Natural killer cell (primary cell): ENCODE measurements at regions not wholly inside any gene's neighbourhood (a gene's known extent, or its start where the extent isn't known, plus 50 kb on each side); places are given as distances from the start of the nearest gene placed in this dataset.

Experiments used
- ATAC-seq, 3 donors: fragments of 150-1000 bp in 2 of 3; fragments of 200-7000 bp in 1 of 3; cut with Tn5 transposase; 1 replicate in 1 of 3; 2 replicates in 2 of 3; pipeline ENCODE4 v1.10.0; 2021; ENCODE audit warnings: mild to moderate bottlenecking in 2 of 3, moderate library complexity in 2 of 3
- DNase-seq, 2 donors: peaks; one replicate each; pipeline versions ENCODE4 v3.0.0 to v3.0.0-alpha.2; 2013 to 2021; ENCODE audit warnings: mixed read lengths in 1 of 2
- H3K27ac ChIP-seq: one replicate; pipeline ENCODE4 v1.5.1; 2013; ENCODE audit warnings: mild to moderate bottlenecking, low read length
- H3K27me3 ChIP-seq: one replicate; pipeline ENCODE4 v1.6.1; 2013; ENCODE audit warnings: low read length; ENCODE audit not compliant: control insufficient read depth, insufficient read depth
- H3K36me3 ChIP-seq: one replicate; pipeline ENCODE4 v1.6.1; 2013; ENCODE audit warnings: low read length; ENCODE audit not compliant: control insufficient read depth, insufficient read depth
- H3K4me1 ChIP-seq: one replicate; pipeline ENCODE4 v1.6.1; 2013; ENCODE audit warnings: low read length; ENCODE audit not compliant: control insufficient read depth, insufficient read depth
- H3K4me3 ChIP-seq: one replicate; pipeline ENCODE4 v1.5.1; 2013; ENCODE audit warnings: low read length
- H3K9me3 ChIP-seq: one replicate; pipeline ENCODE4 v1.6.1; 2013; ENCODE audit warnings: low read length; ENCODE audit not compliant: control insufficient read depth, insufficient read depth
- H3K27ac Mint-ChIP-seq, 2 donors: one replicate each; pipeline ENCODE4 v1.8.0; 2022; ENCODE audit warnings: mild to moderate bottlenecking in 2 of 2, mixed read lengths in 2 of 2, moderate library complexity in 1 of 2
- H3K27me3 Mint-ChIP-seq, 2 donors: one replicate each; pipeline ENCODE4 v1.8.0; 2022; ENCODE audit warnings: low read depth in 2 of 2, mixed read lengths in 2 of 2
- H3K36me3 Mint-ChIP-seq: one replicate; pipeline ENCODE4 v1.8.0; 2022; ENCODE audit warnings: mixed read lengths
- H3K4me1 Mint-ChIP-seq, 2 donors: one replicate each; pipeline ENCODE4 v1.8.0; 2022; ENCODE audit warnings: mixed read lengths in 2 of 2
- H3K4me3 Mint-ChIP-seq: one replicate; pipeline ENCODE4 v1.8.0; 2022; ENCODE audit warnings: mild to moderate bottlenecking, moderate library complexity, mixed read lengths
- H3K9me3 Mint-ChIP-seq, 2 donors: one replicate each; pipeline ENCODE4 v1.8.0; 2022; ENCODE audit warnings: mixed read lengths in 2 of 2
- CTCF ChIP-seq: fragments of 200-600 bp; IDR thresholded peaks from one replicate; pipeline ENCODE4 v1.8.0; 2022; ENCODE audit warnings: antibody characterized with exemption
- WGBS: methylation state at CpG from one replicate; pipeline ENCODE4 v1.1.7; 2013; ENCODE audit warnings: missing lambda C conversion rate; ENCODE audit not compliant: insufficient coverage; 5-methylcytosine and 5-hydroxymethylcytosine counted together
- intact Hi-C: fragments of 100-400 bp; cut with micrococcal nuclease; formaldehyde crosslinking; loops from one replicate; pipeline ENCODE4 v1.14.2; 2022

- TF ChIP-seq CTCF: no peak
- H3K9me3 Mint-ChIP-seq: no peaks in the 10 kb centered on the region
- Histone ChIP-seq H3K27me3 (no peaks in the 10 kb centered on the region), H3K4me3 (no peak overlapping the region), H3K27ac (no peak overlapping the region), H3K4me1 (no peaks in the 10 kb centered on the region), H3K36me3 (no peaks in the 10 kb centered on the region), H3K9me3 (no peaks in the 10 kb centered on the region)
- no peak for ATAC-seq
- no peaks in the 10 kb centered on the region for H3K36me3 Mint-ChIP-seq
- H3K27me3 Mint-ChIP-seq: peaks cover 0 to 13% of the 10 kb centered on the region in 2 donors
- WGBS: 94% methylated on average over 1 of the region's 3 CpGs
- H3K27ac Mint-ChIP-seq: no peak overlapping the region
- no peak overlapping the region for H3K4me3 Mint-ChIP-seq
- H3K4me1 Mint-ChIP-seq: no peaks in the 10 kb centered on the region
- no peak for DNase-seq
- intact Hi-C loops: no loop called here
Measured at GRCh38 chr16:79472426-79472825, 128.1 kb downstream of the MAF start.

- ATAC-seq (no peak), DNase-seq (no peak)
- no peak overlapping the region for H3K27ac ChIP-seq
- intact Hi-C loops: no loop called here
- Mint-ChIP-seq H3K4me1 (no peaks in the 10 kb centered on the region), H3K27me3 (peaks cover 0 to 13% of the 10 kb centered on the region in 2 donors), H3K36me3 (no peaks in the 10 kb centered on the region), H3K27ac (no peak overlapping the region), H3K9me3 (no peaks in the 10 kb centered on the region), H3K4me3 (no peak overlapping the region)
- no peaks in the 10 kb centered on the region for H3K27me3 ChIP-seq
- H3K4me3 ChIP-seq: no peak overlapping the region
- no peaks in the 10 kb centered on the region for H3K36me3 ChIP-seq
- WGBS: 92% methylated on average over 10 of the region's 10 CpGs
- no peak for TF ChIP-seq CTCF
- no peaks in the 10 kb centered on the region for H3K9me3 ChIP-seq
- H3K4me1 ChIP-seq: no peaks in the 10 kb centered on the region
Measured at GRCh38 chr16:79469999-79470398, 130.5 kb downstream of the MAF start.

GRCh38 chr16:79468631-79469030, 131.9 kb downstream of the MAF start:
- TF ChIP-seq CTCF: no peak
- intact Hi-C loops: no loop called here
- no peak overlapping the region for H3K4me3 ChIP-seq
- no peaks in the 10 kb centered on the region for H3K36me3 Mint-ChIP-seq
- WGBS: 85% methylated on average over 3 of the region's 4 CpGs
- H3K27me3 ChIP-seq: no peaks in the 10 kb centered on the region
- peaks cover 6 to 11% of the 10 kb centered on the region in 2 donors for H3K27me3 Mint-ChIP-seq
- H3K4me1 ChIP-seq: no peaks in the 10 kb centered on the region
- H3K4me1 Mint-ChIP-seq: no peaks in the 10 kb centered on the region
- H3K9me3 ChIP-seq: no peaks in the 10 kb centered on the region
- H3K27ac ChIP-seq: no peak overlapping the region
- no peaks in the 10 kb centered on the region for H3K9me3 Mint-ChIP-seq
- no peaks in the 10 kb centered on the region for H3K36me3 ChIP-seq
- H3K4me3 Mint-ChIP-seq: no peak overlapping the region
- DNase-seq: no peak
- ATAC-seq: no peak
- H3K27ac Mint-ChIP-seq: no peak overlapping the region

- Mint-ChIP-seq H3K27ac (no peak overlapping the region), H3K4me1 (no peaks in the 10 kb centered on the region), H3K9me3 (no peaks in the 10 kb centered on the region), H3K36me3 (no peaks in the 10 kb centered on the region), H3K4me3 (no peak overlapping the region), H3K27me3 (peaks cover 6 to 13% of the 10 kb centered on the region in 2 donors)
- WGBS: 82% methylated on average over 10 of the region's 10 CpGs
- intact Hi-C loops: no loop called here
- Histone ChIP-seq H3K4me1 (no peaks in the 10 kb centered on the region), H3K9me3 (no peaks in the 10 kb centered on the region), H3K27me3 (no peaks in the 10 kb centered on the region), H3K36me3 (no peaks in the 10 kb centered on the region), H3K27ac (no peak overlapping the region), H3K4me3 (no peak overlapping the region)
- ATAC-seq (no peak), DNase-seq (no peak)
- TF ChIP-seq CTCF: no peak
Measured at GRCh38 chr16:79468121-79468552, 132.4 kb downstream of the MAF start.
